ENCODE measurements at regions not wholly inside any gene's neighbourhood (a gene's known extent, or its start where the extent isn't known, plus 50 kb on each side); places are given as distances from the start of the nearest gene placed in this dataset.

- DNase-seq: no peak
Measured at GRCh38 chr18:40450751-40451150, 1504.3 kb upstream of the PIK3C3 start.

GRCh38 chr18:40447820-40448219, 1507.2 kb upstream of the PIK3C3 start:
- no peak for DNase-seq

GRCh38 chr18:40440088-40440487, 1514.9 kb upstream of the PIK3C3 start:
- no peak for DNase-seq

- DNase-seq: no peak
Measured at GRCh38 chr18:40437517-40437916, 1517.5 kb upstream of the PIK3C3 start.

GRCh38 chr18:40431071-40431985, 1523.7 kb upstream of the PIK3C3 start:
- no peak for DNase-seq

- DNase-seq: no peak
Measured at GRCh38 chr18:40423291-40423690, 1531.7 kb upstream of the PIK3C3 start.

- no peak for DNase-seq
Measured at GRCh38 chr18:40420675-40421074, 1534.4 kb upstream of the PIK3C3 start.

- no peak for DNase-seq
Measured at GRCh38 chr18:40417501-40417900, 1537.5 kb upstream of the PIK3C3 start.

- DNase-seq: no peak
Measured at GRCh38 chr18:40415821-40416220, 1539.2 kb upstream of the PIK3C3 start.

- no peak for DNase-seq
Measured at GRCh38 chr18:40415176-40415791, 1539.8 kb upstream of the PIK3C3 start.

- DNase-seq: peak; percentile 9
Measured at GRCh38 chr18:40414155-40414754, 1540.8 kb upstream of the PIK3C3 start.

- DNase-seq: peak; percentile 17
Measured at GRCh38 chr18:40413160-40413559, 1541.9 kb upstream of the PIK3C3 start.

GRCh38 chr18:40412410-40412809, 1542.6 kb upstream of the PIK3C3 start:
- no peak for DNase-seq

- peak; percentile 1 for DNase-seq
Measured at GRCh38 chr18:40407909-40408308, 1547.1 kb upstream of the PIK3C3 start.

GRCh38 chr18:40404284-40404683, 1550.8 kb upstream of the PIK3C3 start:
- no peak for DNase-seq

- DNase-seq: no peak
Measured at GRCh38 chr18:40402052-40402451, 1553.0 kb upstream of the PIK3C3 start.

GRCh38 chr18:40388121-40388520, 1566.9 kb upstream of the PIK3C3 start:
- DNase-seq: no peak

- DNase-seq: no peak
Measured at GRCh38 chr18:40387130-40387787, 1567.8 kb upstream of the PIK3C3 start.

- DNase-seq: no peak
Measured at GRCh38 chr18:40382197-40382596, 1572.8 kb upstream of the PIK3C3 start.

- DNase-seq: no peak
Measured at GRCh38 chr18:40380686-40381439, 1574.2 kb upstream of the PIK3C3 start.

GRCh38 chr18:40375837-40376236, 1579.2 kb upstream of the PIK3C3 start:
- DNase-seq: no peak

GRCh38 chr18:40371673-40372072, 1583.4 kb upstream of the PIK3C3 start:
- DNase-seq: no peak
